Kidney tubule cell (primary cell): ENCODE measurements at regions not wholly inside any gene's neighbourhood (a gene's known extent, or its start where the extent isn't known, plus 50 kb on each side); places are given as distances from the start of the nearest gene placed in this dataset.

Experiments used
- DNase-seq: peaks from one replicate; pipeline ENCODE4 v3.0.0-alpha.2; 2018; ENCODE audit warnings: low spot score

- DNase-seq, result no peak
Measured at GRCh38 chr2:120477198-120477597, 131.3 kb downstream of the INHBB start.

- no peak for DNase-seq
Measured at GRCh38 chr2:120477831-120478481, 132.0 kb downstream of the INHBB start.

GRCh38 chr2:120480346-120480902, 134.5 kb downstream of the INHBB start:
- no peak for DNase-seq

GRCh38 chr2:120480903-120481445, 135.0 kb downstream of the INHBB start:
- DNase-seq, result no peak

- DNase-seq, result no peak
Measured at GRCh38 chr2:120481446-120482194, 135.7 kb downstream of the INHBB start.

- no peak for DNase-seq
Measured at GRCh38 chr2:120482334-120482733, 136.4 kb downstream of the INHBB start.

GRCh38 chr2:120483355-120483754, 137.4 kb downstream of the INHBB start:
- no peak for DNase-seq

GRCh38 chr2:120485096-120485495, 139.2 kb downstream of the INHBB start:
- DNase-seq, result no peak

GRCh38 chr2:120486441-120486840, 140.5 kb downstream of the INHBB start:
- DNase-seq, result no peak

GRCh38 chr2:120486946-120487345, 141.0 kb downstream of the INHBB start:
- peak; percentile 78 for DNase-seq

GRCh38 chr2:120488531-120488930, 142.6 kb downstream of the INHBB start:
- DNase-seq, result no peak

GRCh38 chr2:120489023-120489422, 143.1 kb downstream of the INHBB start:
- no peak for DNase-seq

GRCh38 chr2:120490091-120490798, 144.3 kb downstream of the INHBB start:
- no peak for DNase-seq

GRCh38 chr2:120491111-120491625, 145.2 kb downstream of the INHBB start:
- no peak for DNase-seq

GRCh38 chr2:120493231-120493630, 147.3 kb downstream of the INHBB start:
- DNase-seq, result no peak

- DNase-seq, result no peak
Measured at GRCh38 chr2:120494446-120494845, 148.5 kb downstream of the INHBB start.

GRCh38 chr2:120495586-120495985, 149.7 kb downstream of the INHBB start:
- no peak for DNase-seq

GRCh38 chr2:120496235-120496634, 150.3 kb downstream of the INHBB start:
- no peak for DNase-seq

- DNase-seq, result no peak
Measured at GRCh38 chr2:120496759-120497158, 150.8 kb downstream of the INHBB start.

- DNase-seq, result no peak
Measured at GRCh38 chr2:120497261-120497977, 151.5 kb downstream of the INHBB start.

GRCh38 chr2:120498121-120498520, 152.2 kb downstream of the INHBB start:
- no peak for DNase-seq
